RWPE1 (cell line): ENCODE measurements at regions not wholly inside any gene's neighbourhood (a gene's known extent, or its start where the extent isn't known, plus 50 kb on each side); places are given as distances from the start of the nearest gene placed in this dataset.

Experiments used
- CTCF ChIA-PET: fragments of 350-600 bp; sonication (Branson Sonifier 250); formaldehyde crosslinking; extraction: SDS; loops from one replicate; lab custom pipeline; 2021; lab: Yijun Ruan, JAX
- POLR2A ChIA-PET: fragments of 400-600 bp; formaldehyde crosslinking; extraction: SDS; loops from one replicate; lab custom pipeline; 2020; ENCODE audit warnings: antibody characterized with exemption; ENCODE audit not compliant: low non-redundant PET; lab: Yijun Ruan, JAX
- DNase-seq: peaks from one replicate; pipeline ENCODE4 v3.0.0; 2012; ENCODE audit warnings: low spot score
- H3K27ac ChIP-seq: fragments of 450-650 bp; 2 replicates; pipeline ENCODE4 v1.5.1; 2017
- CTCF ChIP-seq: fragments of 450-650 bp; conservative IDR thresholded peaks from 2 replicates; pipeline ENCODE4 v1.5.1; 2017; ENCODE audit warnings: low read depth, mild to moderate bottlenecking

- CTCF ChIA-PET: interaction anchor here (0.6 kb wide), 2 partner anchors 80 to 382 kb away, joined by 3 read pairs; no protein-coding TSS in a partner anchor
- POLR2A ChIA-PET: no interaction called here
Measured at GRCh38 chr17:63364944-63365343, 81.2 kb downstream of the CYB561 start.

GRCh38 chr17:63365366-63366240, 80.5 kb downstream of the CYB561 start:
- no peak overlapping the region for H3K27ac ChIP-seq
- TF ChIP-seq CTCF: no peak
- ChIA-PET POLR2A (no interaction called here), CTCF (interaction anchor here (0.6 kb wide), 1 partner anchor 79 kb away, joined by 3 read pairs; no protein-coding TSS in a partner anchor)
- DNase-seq: no peak

More at GRCh38 chr17:63364944-63365343, 81.2 kb downstream of the CYB561 start:
- TF ChIP-seq CTCF: no peak
- no peak for DNase-seq
- H3K27ac ChIP-seq: no peak overlapping the region

- ChIA-PET POLR2A (no interaction called here), CTCF (no interaction called here)
- no peak overlapping the region for H3K27ac ChIP-seq
- DNase-seq: no peak
- no peak for TF ChIP-seq CTCF
Measured at GRCh38 chr17:63366241-63366566, 79.9 kb downstream of the CYB561 start.

GRCh38 chr17:63369233-63369632, 76.9 kb downstream of the CYB561 start:
- H3K27ac ChIP-seq: no peak overlapping the region
- DNase-seq: no peak
- TF ChIP-seq CTCF: no peak
- ChIA-PET POLR2A (no interaction called here), CTCF (no interaction called here)

GRCh38 chr17:63370696-63371095, 75.4 kb downstream of the CYB561 start:
- no peak for DNase-seq
- TF ChIP-seq CTCF: no peak
- no peak overlapping the region for H3K27ac ChIP-seq
- POLR2A ChIA-PET: no interaction called here
- CTCF ChIA-PET: no interaction called here

- no peak for DNase-seq
- no peak overlapping the region for H3K27ac ChIP-seq
- CTCF ChIA-PET: no interaction called here
- TF ChIP-seq CTCF: no peak
- POLR2A ChIA-PET: no interaction called here
Measured at GRCh38 chr17:63376949-63377348, 69.2 kb downstream of the CYB561 start.
